ENCODE measurements at regions not wholly inside any gene's neighbourhood (a gene's known extent, or its start where the extent isn't known, plus 50 kb on each side); places are given as distances from the start of the nearest gene placed in this dataset.

DNA sequence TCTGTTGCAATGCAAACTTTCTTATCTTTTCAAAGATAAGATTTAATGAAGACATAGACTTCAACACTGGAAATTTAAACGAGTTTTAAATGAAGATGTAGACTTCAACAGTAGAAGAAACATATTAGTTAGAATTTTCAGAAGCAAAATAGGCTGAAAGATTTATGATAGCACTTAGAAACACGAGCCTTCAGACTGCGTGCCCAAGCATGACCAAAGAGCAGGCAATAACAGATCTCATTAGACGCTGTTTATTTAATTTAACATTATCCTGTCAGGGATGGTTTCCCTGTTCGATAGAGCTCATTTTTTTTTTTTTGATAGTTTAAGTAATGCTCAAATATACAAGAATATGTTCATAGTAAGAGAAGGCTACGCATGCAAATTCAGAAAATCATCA, 604.7 kb upstream of the SOX9 start:
- no peak for TF ChIP-seq CTCF (IDR thresholded peaks at IDR 0.05)
- no peak for TF ChIP-seq EZH2 (IDR thresholded peaks at IDR 0.05; ENCODE audit: borderline replicate concordance, insufficient read depth, low read depth, low read length, poor library complexity, severe bottlenecking)

All from B cell (primary cell).